Omental fat pad (tissue), 3 donors: ENCODE measurements at regions not wholly inside any gene's neighbourhood (a gene's known extent, or its start where the extent isn't known, plus 50 kb on each side); places are given as distances from the start of the nearest gene placed in this dataset. TPM values are rescaled to one million over a fixed set of nuclear protein-coding genes. Genes with fewer than 3 reads are reported as not detected.
"Not testable (repeated sequence)": the region's sequence is repeated elsewhere in the genome, so short reads cannot be mapped to it uniquely, and the experiment has no call there.

Source experiments
- ATAC-seq: fragments of 150-250 bp; one replicate; pipeline ENCODE4 v1.9.1; 2016; ENCODE audit warnings: mild to moderate bottlenecking, moderate library complexity; ENCODE audit not compliant: low FRiP score
- DNase-seq: peaks from one replicate; pipeline ENCODE4 v3.0.0-alpha.2; 2019; ENCODE audit warnings: low spot score
- small RNA-seq: library from RNA; depleted of rRNA; stranded (forward); fragments of <200 nt; gene quantifications from one replicate; pipeline ENCODE3, GENCODE V24; 2016
- TF ChIP-seq, protein P1 (sequence below), 3 donors: fragments of 450-650 bp; IDR thresholded peaks; one replicate each; pipeline ENCODE4 v1.5.1; 2016 to 2017; ENCODE audit warnings: antibody characterized with exemption in 3 of 3, mild to moderate bottlenecking in 3 of 3, moderate library complexity in 2 of 3

DNA sequence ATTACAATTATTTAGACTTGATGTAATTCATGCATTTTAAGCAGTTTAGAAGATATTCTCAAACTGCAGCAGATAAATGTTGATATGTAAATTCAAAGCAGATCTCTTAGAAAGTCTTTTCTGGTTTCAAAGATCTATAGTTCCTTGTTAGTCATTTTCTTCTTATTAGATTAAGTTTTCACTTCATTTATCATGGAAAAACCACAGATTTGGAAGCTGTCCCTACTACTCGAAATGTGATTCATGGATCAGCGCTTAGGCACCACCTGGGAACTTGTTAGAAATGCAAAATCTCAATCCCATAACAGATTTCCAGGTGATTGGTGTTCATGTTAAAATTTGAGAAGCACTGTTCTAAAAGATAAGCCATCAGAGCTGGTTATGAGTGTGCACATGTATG lies 92.8 kb upstream of the CDH2 start:
- TF ChIP-seq, protein P1, sequence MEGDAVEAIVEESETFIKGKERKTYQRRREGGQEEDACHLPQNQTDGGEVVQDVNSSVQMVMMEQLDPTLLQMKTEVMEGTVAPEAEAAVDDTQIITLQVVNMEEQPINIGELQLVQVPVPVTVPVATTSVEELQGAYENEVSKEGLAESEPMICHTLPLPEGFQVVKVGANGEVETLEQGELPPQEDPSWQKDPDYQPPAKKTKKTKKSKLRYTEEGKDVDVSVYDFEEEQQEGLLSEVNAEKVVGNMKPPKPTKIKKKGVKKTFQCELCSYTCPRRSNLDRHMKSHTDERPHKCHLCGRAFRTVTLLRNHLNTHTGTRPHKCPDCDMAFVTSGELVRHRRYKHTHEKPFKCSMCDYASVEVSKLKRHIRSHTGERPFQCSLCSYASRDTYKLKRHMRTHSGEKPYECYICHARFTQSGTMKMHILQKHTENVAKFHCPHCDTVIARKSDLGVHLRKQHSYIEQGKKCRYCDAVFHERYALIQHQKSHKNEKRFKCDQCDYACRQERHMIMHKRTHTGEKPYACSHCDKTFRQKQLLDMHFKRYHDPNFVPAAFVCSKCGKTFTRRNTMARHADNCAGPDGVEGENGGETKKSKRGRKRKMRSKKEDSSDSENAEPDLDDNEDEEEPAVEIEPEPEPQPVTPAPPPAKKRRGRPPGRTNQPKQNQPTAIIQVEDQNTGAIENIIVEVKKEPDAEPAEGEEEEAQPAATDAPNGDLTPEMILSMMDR (IDR thresholded peaks at IDR 0.05), result no peak
- no peak for DNase-seq
- ATAC-seq, result no peak

DNA sequence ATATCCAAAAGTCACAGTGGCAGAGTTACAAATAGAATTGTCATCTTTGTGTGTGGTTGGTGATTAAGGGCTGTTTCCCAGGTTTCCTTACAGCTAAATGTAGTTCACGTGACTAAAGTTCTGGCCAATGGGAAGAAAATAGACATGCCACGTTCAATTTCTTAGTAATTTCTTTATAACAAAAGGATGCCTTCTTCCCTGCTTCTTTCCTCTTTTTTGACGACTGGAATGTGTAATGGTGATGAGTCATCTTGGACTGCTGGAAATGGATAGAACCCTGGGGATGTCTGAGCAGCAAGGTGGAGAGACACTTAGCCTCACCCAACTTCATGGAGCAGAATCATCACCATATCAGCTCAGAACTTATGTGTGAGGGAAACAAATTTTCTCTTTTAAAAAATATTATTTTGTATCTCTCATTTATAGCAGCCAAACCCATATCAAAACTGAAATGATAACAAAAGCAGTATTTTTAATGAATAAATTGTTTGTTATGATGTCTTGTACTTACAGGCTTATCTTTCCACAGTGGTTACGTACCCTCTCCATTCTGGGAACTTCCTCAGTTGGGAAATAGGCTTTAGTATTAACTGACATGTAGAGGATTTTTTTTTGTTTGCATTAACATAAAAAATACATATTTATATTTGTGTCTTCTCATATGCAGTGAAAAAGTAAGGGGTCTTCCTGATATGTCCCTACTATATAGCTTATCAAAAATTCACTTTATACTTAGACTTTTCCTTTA lies 91.1 kb upstream of the CDH2 start:
- ATAC-seq (no peak), DNase-seq (no peak)
- TF ChIP-seq, protein P1 (IDR thresholded peaks at IDR 0.05), result no peak

DNA sequence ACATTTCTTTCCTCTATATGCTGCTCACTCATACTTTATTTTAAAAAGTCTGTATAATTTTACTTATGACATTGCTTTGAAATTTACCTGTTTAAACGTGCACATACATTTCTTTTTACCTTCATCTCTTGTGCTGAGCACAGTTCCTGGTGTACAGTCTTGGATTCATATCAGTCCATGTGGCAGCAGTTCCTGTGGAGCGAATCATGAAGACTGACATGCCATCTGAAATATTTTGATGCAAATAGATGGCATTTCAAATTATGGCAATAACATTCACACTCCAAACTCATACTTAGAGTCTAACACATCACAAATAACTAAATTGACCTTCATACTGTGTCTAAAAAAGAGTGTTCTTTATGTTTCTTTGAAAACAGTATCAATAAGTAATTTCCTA lies 90.3 kb upstream of the CDH2 start:
- DNase-seq, result no peak
- no peak for ATAC-seq
- TF ChIP-seq, protein P1 (IDR thresholded peaks at IDR 0.05), result no peak

DNA sequence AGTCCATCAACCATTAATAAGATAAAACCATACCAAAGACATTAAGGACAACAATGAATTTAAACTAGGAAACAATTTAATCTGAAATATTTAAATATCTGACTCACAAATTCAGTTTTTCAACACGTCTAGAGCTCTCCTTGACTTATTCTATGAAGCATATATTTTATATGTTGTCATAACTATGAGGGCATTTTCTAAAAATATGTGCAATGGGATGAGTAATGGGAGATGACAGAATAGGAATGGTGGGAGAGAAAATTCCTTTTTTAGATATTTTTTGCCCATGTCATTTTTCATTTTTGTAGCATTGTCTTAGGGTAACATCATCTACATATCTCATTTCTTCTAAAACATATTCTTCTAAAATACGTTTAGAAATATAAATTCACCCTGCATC lies 79.2 kb upstream of the CDH2 start:
- TF ChIP-seq, protein P1 (IDR thresholded peaks at IDR 0.05), result no peak
- ATAC-seq, result no peak
- no peak for DNase-seq

DNA sequence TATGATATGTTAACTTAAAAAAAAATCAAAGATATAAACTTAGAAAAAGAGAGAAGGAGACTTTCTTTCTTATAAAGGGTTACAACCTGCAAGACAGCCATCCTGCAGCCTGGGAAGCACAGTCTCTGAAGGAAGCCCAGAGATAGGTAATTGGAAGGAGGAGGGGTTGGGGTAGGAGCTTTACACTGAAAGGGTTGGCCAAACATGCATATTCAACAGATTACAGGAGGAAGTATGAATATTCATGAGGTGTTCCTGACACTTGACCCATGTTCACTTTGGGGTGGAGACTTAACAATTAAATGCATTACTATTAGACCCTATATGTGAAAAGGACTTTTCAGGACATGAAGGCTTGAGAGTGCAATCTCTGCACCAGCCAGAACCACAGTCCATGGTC lies 71.7 kb upstream of the CDH2 start:
- DNase-seq, result no peak
- TF ChIP-seq, protein P1 (IDR thresholded peaks at IDR 0.05), result no peak
- no peak for ATAC-seq

DNA sequence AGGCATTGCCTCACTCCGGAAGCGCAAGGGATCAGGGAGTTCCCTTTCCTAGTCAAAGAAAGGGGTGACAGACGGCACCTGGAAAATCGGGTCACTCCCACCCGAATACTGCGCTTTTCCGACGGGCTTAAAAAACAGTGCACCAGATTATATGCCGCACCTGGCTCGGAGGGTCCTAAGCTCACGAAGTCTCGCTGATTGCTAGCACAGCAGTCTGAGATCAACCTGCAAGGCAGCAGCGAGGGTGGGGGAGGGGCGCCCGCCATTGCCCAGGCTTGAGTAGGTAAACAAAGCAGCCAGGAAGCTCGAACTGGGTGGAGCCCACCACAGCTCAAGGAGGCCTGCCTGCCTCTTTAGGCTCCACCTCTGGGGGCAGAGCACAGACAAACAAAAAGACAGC lies 63.7 kb upstream of the CDH2 start:
- not testable (repeated sequence) for DNase-seq, ATAC-seq

DNA sequence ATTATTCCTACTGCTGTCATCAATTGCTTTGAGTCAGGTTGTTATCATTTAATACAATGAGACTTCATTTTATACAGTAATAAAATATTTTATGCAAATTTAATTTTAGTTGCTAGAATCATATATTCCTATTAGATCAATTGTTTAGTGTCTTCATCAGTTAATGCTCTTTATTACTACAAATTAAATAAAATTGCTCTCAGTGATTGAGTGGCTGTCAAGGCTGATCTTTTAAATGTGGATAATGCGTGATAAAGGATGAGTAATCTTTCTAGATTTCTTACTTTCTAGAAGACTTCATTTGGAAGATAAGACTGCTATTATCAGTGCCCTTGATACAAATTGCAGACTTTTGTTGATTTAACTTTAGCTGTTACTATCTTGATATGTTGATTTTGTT lies 59.6 kb upstream of the CDH2 start:
- no peak for ATAC-seq
- no peak for DNase-seq
- TF ChIP-seq, protein P1 (IDR thresholded peaks at IDR 0.05), result no peak

Small RNA genes in the stretch of these regions (small RNA-seq; reads per million reads assigned to genes)
- not detected for gene AC023932.1
- not detected for gene AC105245.1
- gene RNU6-408P, result not detected
